ENCODE measurements at regions not wholly inside any gene's neighbourhood (a gene's known extent, or its start where the extent isn't known, plus 50 kb on each side); places are given as distances from the start of the nearest gene placed in this dataset.

GRCh38 chr4:66649236-66649635 lies 896.1 kb downstream of the CENPC start:
- TF ChIP-seq CTCF (conservative IDR thresholded peaks at IDR 0.05; ENCODE audit: low read length) (no peak), EZH2phosphoT487 (IDR thresholded peaks at IDR 0.05; ENCODE audit: borderline replicate concordance) (no peak)
